Upper lobe of left lung (tissue), 6 donors: ENCODE measurements at regions not wholly inside any gene's neighbourhood (a gene's known extent, or its start where the extent isn't known, plus 50 kb on each side); places are given as distances from the start of the nearest gene placed in this dataset.

Experiments
- ATAC-seq, 2 donors: fragments of 200-7000 bp; cut with Tn5 transposase; one replicate each; pipeline ENCODE4 v1.9.1; 2022; ENCODE audit warnings: mild to moderate bottlenecking in 2 of 2, moderate library complexity in 2 of 2; ENCODE audit not compliant: low FRiP score in 2 of 2
- DNase-seq, 2 donors: peaks; one replicate each; pipeline ENCODE4 v3.0.0-alpha.2; 2019 to 2020
- H3K27ac ChIP-seq, 4 donors: fragments of 200-600 bp; sonication (generic); one replicate each; pipeline ENCODE4 v1.5.1; 2016 to 2019
- H3K27me3 ChIP-seq, 4 donors: fragments of 200-600 bp; sonication (generic); one replicate each; pipeline ENCODE4 v1.5.1; 2017 to 2019
- H3K36me3 ChIP-seq, 4 donors: fragments of 200-600 bp; sonication (generic); one replicate each; pipeline ENCODE4 v1.5.1; 2016 to 2019
- H3K4me1 ChIP-seq, 4 donors: fragments of 200-600 bp; sonication (generic); one replicate each; pipeline ENCODE4 v1.5.1; 2018 to 2019
- H3K4me3 ChIP-seq, 4 donors: fragments of 200-600 bp; sonication (generic); one replicate each; pipeline ENCODE4 v1.5.1; 2017 to 2019; ENCODE audit warnings: mild to moderate bottlenecking in 2 of 4, moderate library complexity in 1 of 4
- H3K9me3 ChIP-seq, 4 donors: fragments of 200-600 bp; sonication (generic); one replicate each; pipeline ENCODE4 v1.5.1; 2018 to 2019
- EP300 ChIP-seq, 4 donors: sonication (generic); formaldehyde crosslinking; IDR thresholded peaks; one replicate each; pipeline ENCODE4 v1.5.1; 2017; ENCODE audit warnings: antibody characterized with exemption in 4 of 4, control low read depth in 2 of 4
- POLR2A ChIP-seq, 4 donors: fragments of 450-650 bp; IDR thresholded peaks; one replicate each; pipeline ENCODE4 v1.5.1; 2016 to 2017; ENCODE audit warnings: antibody characterized with exemption in 4 of 4, mild to moderate bottlenecking in 2 of 4
- POLR2AphosphoS5 ChIP-seq, 2 donors: sonication (generic); formaldehyde crosslinking; IDR thresholded peaks; one replicate each; pipeline ENCODE4 v1.5.1; 2017; ENCODE audit warnings: antibody characterized with exemption in 2 of 2
- WGBS, 2 donors: methylation state at CpG; one replicate each; pipeline ENCODE4 v1.1.5; 2017 to 2018; 5-methylcytosine and 5-hydroxymethylcytosine counted together
- TF ChIP-seq, protein P1 (sequence below), 6 experiments: fragments of 450-650 bp in 4 of 6; fragments of 200-600 bp in 2 of 6; sonication (generic) in 2 of 6; IDR thresholded peaks; one replicate each; pipeline ENCODE4 v1.5.1; 2016 to 2019; ENCODE audit warnings: antibody characterized with exemption in 6 of 6
- donor health status: DM: no; HTN: no; CAD: no; lungs with moderate emphysema.
- donor health status: DM: no; HTN: yes; CAD: no; lungs with severe emphysema.

- no peaks in the 10 kb centered on the region for H3K4me1 ChIP-seq
- no peak overlapping the region for H3K27ac ChIP-seq
- no peaks in the 10 kb centered on the region for H3K27me3 ChIP-seq
- ATAC-seq (no peak), DNase-seq (no peak)
- TF ChIP-seq, protein P1, sequence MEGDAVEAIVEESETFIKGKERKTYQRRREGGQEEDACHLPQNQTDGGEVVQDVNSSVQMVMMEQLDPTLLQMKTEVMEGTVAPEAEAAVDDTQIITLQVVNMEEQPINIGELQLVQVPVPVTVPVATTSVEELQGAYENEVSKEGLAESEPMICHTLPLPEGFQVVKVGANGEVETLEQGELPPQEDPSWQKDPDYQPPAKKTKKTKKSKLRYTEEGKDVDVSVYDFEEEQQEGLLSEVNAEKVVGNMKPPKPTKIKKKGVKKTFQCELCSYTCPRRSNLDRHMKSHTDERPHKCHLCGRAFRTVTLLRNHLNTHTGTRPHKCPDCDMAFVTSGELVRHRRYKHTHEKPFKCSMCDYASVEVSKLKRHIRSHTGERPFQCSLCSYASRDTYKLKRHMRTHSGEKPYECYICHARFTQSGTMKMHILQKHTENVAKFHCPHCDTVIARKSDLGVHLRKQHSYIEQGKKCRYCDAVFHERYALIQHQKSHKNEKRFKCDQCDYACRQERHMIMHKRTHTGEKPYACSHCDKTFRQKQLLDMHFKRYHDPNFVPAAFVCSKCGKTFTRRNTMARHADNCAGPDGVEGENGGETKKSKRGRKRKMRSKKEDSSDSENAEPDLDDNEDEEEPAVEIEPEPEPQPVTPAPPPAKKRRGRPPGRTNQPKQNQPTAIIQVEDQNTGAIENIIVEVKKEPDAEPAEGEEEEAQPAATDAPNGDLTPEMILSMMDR (IDR thresholded peaks at IDR 0.05) = no peak
- TF ChIP-seq POLR2AphosphoS5 (IDR thresholded peaks at IDR 0.05) (no peak), POLR2A (IDR thresholded peaks at IDR 0.05) (no peak), EP300 (IDR thresholded peaks at IDR 0.05) (no peak)
- H3K4me3 ChIP-seq = no peak overlapping the region
- 74 to 77% methylated on average over 2 of the region's 2 CpGs for WGBS, 2 donors
- no peaks in the 10 kb centered on the region for H3K9me3 ChIP-seq
- no peaks in the 10 kb centered on the region for H3K36me3 ChIP-seq
Observed at GRCh38 chr10:9275861-9276260, 1221.4 kb downstream of the GATA3 start.

DNA sequence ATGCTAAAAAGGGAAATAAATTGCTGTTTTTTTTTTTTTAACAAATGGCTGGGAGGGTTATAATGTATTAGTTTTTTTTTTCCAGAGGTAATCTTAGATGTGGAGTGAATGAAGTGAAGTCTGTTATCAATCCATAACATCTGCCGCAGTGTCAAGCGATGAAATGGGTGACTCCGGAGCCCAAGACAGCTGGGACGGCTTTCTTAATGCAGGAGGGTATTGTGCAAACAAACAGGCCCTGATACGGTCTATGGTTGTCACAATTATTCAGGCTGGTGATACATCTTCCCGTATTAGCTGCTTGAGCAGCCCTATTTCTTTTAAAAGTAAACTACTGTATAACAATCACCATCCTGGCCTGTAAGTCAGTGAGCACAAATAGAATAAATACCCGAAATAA is 1231.2 kb downstream of the GATA3 start:
- no peaks in the 10 kb centered on the region for H3K27me3 ChIP-seq
- no peak overlapping the region for H3K4me3 ChIP-seq
- no peaks in the 10 kb centered on the region for H3K9me3 ChIP-seq
- no peak for ATAC-seq
- WGBS, 2 donors = 41 to 48% methylated on average over 7 of the region's 7 CpGs
- no peaks in the 10 kb centered on the region for H3K36me3 ChIP-seq
- no peaks in the 10 kb centered on the region for H3K4me1 ChIP-seq
- no peak for DNase-seq
- no peak for TF ChIP-seq EP300 (IDR thresholded peaks at IDR 0.05)
- no peak for TF ChIP-seq POLR2AphosphoS5 (IDR thresholded peaks at IDR 0.05)
- TF ChIP-seq, protein P1 (IDR thresholded peaks at IDR 0.05) = no peak
- TF ChIP-seq POLR2A (IDR thresholded peaks at IDR 0.05) = no peak
- no peak overlapping the region for H3K27ac ChIP-seq

DNA sequence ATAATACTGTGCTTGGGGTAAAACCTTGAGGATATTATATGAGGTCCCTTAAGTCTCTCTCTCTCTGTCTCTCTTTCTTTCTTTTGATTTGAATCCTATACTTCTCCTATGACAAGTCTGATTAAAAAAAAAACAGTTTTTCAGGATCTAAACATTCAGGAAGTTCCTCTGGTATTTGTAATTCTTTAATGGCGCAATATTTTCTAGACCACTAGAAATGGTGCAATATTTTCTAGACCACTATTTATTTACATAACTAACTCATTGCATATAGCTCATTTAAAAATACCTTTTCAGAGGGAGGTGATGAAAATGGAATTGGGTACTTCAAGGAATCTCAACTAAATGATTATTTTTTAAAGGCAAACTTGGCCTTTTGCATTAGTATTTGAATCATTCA is 1235.3 kb downstream of the GATA3 start:
- Histone ChIP-seq H3K36me3 (no peaks in the 10 kb centered on the region), H3K27me3 (no peaks in the 10 kb centered on the region), H3K4me3 (no peak overlapping the region), H3K9me3 (no peaks in the 10 kb centered on the region), H3K27ac (no peak overlapping the region), H3K4me1 (no peaks in the 10 kb centered on the region)
- TF ChIP-seq POLR2A (IDR thresholded peaks at IDR 0.05) = no peak
- no peak for TF ChIP-seq EP300 (IDR thresholded peaks at IDR 0.05)
- TF ChIP-seq POLR2AphosphoS5 (IDR thresholded peaks at IDR 0.05) = no peak
- TF ChIP-seq, protein P1 (IDR thresholded peaks at IDR 0.05) = no peak
- DNase-seq = no peak
- no peak for ATAC-seq
- WGBS, 2 donors = 80 to 81% methylated on average over 1 of the region's 1 CpG

- 43 to 51% methylated on average over 1 of the region's 1 CpG for WGBS, 2 donors
- no peak for TF ChIP-seq POLR2A (IDR thresholded peaks at IDR 0.05)
- TF ChIP-seq EP300 (IDR thresholded peaks at IDR 0.05) = no peak
- TF ChIP-seq, protein P1 (IDR thresholded peaks at IDR 0.05) = no peak
- no peak for TF ChIP-seq POLR2AphosphoS5 (IDR thresholded peaks at IDR 0.05)
- Histone ChIP-seq H3K9me3 (no peaks in the 10 kb centered on the region), H3K4me3 (no peak overlapping the region), H3K36me3 (no peaks in the 10 kb centered on the region), H3K4me1 (no peaks in the 10 kb centered on the region), H3K27ac (no peak overlapping the region), H3K27me3 (no peaks in the 10 kb centered on the region)
- DNase-seq (no peak), ATAC-seq (no peak)
Observed at GRCh38 chr10:9291081-9291480, 1236.6 kb downstream of the GATA3 start.

DNA sequence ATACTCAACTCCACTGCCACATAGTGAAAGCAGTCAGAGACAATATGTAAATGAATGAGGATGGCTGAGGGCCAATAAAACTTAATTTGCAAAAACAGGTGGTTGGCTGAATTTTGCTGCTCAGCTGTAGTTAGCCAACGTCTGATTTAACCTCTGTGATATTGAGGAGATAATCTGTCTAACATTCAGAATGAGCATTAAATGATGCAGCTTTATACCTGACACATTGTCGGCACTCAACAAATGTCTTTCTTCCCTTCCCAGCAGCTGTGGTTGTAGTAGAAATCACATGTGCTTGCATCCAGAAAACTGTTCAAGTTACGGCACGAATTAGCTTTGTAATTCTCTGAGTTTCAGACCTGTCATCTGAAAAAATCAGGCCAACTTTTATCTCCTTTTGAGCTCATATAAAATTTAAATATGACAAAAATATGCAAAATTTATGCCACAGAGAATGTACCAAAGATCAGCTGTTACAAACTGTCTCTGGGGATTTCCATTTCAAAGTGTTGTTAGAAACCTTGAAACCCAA is 1239.7 kb downstream of the GATA3 start:
- no peaks in the 10 kb centered on the region for H3K9me3 ChIP-seq
- ATAC-seq = no peak
- H3K4me1 ChIP-seq = no peaks in the 10 kb centered on the region
- no peak for DNase-seq
- no peaks in the 10 kb centered on the region for H3K27me3 ChIP-seq
- no peaks in the 10 kb centered on the region for H3K36me3 ChIP-seq
- H3K27ac ChIP-seq = no peak overlapping the region
- H3K4me3 ChIP-seq = no peak overlapping the region
- 50 to 57% methylated on average over 4 of the region's 4 CpGs for WGBS, 2 donors
- no peak for TF ChIP-seq EP300 (IDR thresholded peaks at IDR 0.05)
- TF ChIP-seq POLR2AphosphoS5 (IDR thresholded peaks at IDR 0.05) = no peak
- TF ChIP-seq POLR2A (IDR thresholded peaks at IDR 0.05) = no peak
- TF ChIP-seq, protein P1 (IDR thresholded peaks at IDR 0.05) = no peak
